Neural cell (in vitro differentiated cells): ENCODE measurements at regions not wholly inside any gene's neighbourhood (a gene's known extent, or its start where the extent isn't known, plus 50 kb on each side); places are given as distances from the start of the nearest gene placed in this dataset.

Source experiments
- CTCF ChIP-seq: fragments of 450-650 bp; IDR thresholded peaks from 2 replicates; pipeline ENCODE4 v1.5.1; 2014; ENCODE audit warnings: antibody characterized with exemption, mild to moderate bottlenecking, moderate library complexity; ENCODE audit not compliant: poor library complexity, severe bottlenecking
- EZH2 ChIP-seq: fragments of 200-600, 300-800 bp; shearing (Covaris generic), sonication (generic); IDR thresholded peaks from 2 replicates; pipeline ENCODE4 v1.6.1; 2014; ENCODE audit warnings: antibody characterized with exemption, low read length, borderline replicate concordance, mild to moderate bottlenecking; ENCODE audit not compliant: insufficient read depth, poor library complexity, severe bottlenecking
- POLR2AphosphoS5 ChIP-seq: IDR thresholded peaks from 2 replicates; pipeline ENCODE4 v1.6.1; 2012
- RAD21 ChIP-seq: fragments of 450-650 bp; conservative IDR thresholded peaks from 2 replicates; pipeline ENCODE4 v1.6.1; 2014; ENCODE audit warnings: antibody characterized with exemption, mild to moderate bottlenecking, moderate library complexity
- REST ChIP-seq: IDR thresholded peaks from 2 replicates; pipeline ENCODE4 v1.6.1; 2012; ENCODE audit warnings: borderline replicate concordance
- SMC3 ChIP-seq: fragments of 450-650 bp; conservative IDR thresholded peaks from 2 replicates; pipeline ENCODE4 v1.6.1; 2014; ENCODE audit warnings: antibody characterized with exemption, mild to moderate bottlenecking, moderate library complexity; ENCODE audit not compliant: poor library complexity
- TAF1 ChIP-seq: IDR thresholded peaks from 2 replicates; pipeline ENCODE4 v1.6.1; 2012; ENCODE audit warnings: low read depth

- no peak for TF ChIP-seq RAD21
- no peak for TF ChIP-seq CTCF
- TF ChIP-seq POLR2AphosphoS5 = no peak
- TF ChIP-seq EZH2 = no peak
- no peak for TF ChIP-seq TAF1
- no peak for TF ChIP-seq SMC3
- TF ChIP-seq REST = no peak
Observed at GRCh38 chr5:105101577-105101976, 1539.0 kb upstream of the NUDT12 start.
